ENCODE measurements at regions not wholly inside any gene's neighbourhood (a gene's known extent, or its start where the extent isn't known, plus 50 kb on each side); places are given as distances from the start of the nearest gene placed in this dataset.

- CTCF ChIA-PET (ENCODE audit: unreplicated experiment) = interaction anchor here (0.6 kb wide), 1 partner anchor 35 kb away, joined by 3 read pairs; no protein-coding TSS in a partner anchor
- no peaks in the 10 kb centered on the region for H3K9me2 ChIP-seq (ENCODE audit: insufficient read depth, low read length)
- BruUV-seq (replicated peaks) = no TSS peak
Measured at GRCh38 chr12:92551853-92552397, 150.9 kb upstream of the PLEKHG7 start.

GRCh38 chr12:92551210-92551609 lies 151.6 kb upstream of the PLEKHG7 start:
- no peak overlapping the region for H3K27ac ChIP-seq (ENCODE audit: low read depth, low read length, poor library complexity, severe bottlenecking)
- intact Hi-C loops (cut with micrococcal nuclease; ENCODE audit: unreplicated experiment) = no loop called here
- DNase-seq (ENCODE audit: low spot score) = no peak
- H3K9me3 ChIP-seq (ENCODE audit: low read length) = no peaks in the 10 kb centered on the region
- no peaks in the 10 kb centered on the region for H3K79me2 ChIP-seq (ENCODE audit: insufficient read depth, low read depth, low read length)
- H4K20me1 ChIP-seq (ENCODE audit: insufficient read depth, low read length) = no peaks in the 10 kb centered on the region
- H2AFZ ChIP-seq (ENCODE audit: low read length) = peak overlapping the region; percentile 65; the same call in 1 of the 2 replicates
- no peaks in the 10 kb centered on the region for H3K36me3 ChIP-seq (ENCODE audit: insufficient read depth, low read length)
- no peak overlapping the region for H3K4me3 ChIP-seq (ENCODE audit: low read depth, low read length, poor library complexity, severe bottlenecking)
- ChIA-PET POLR2A (interaction anchor here (0.6 to 1.3 kb wide), 4 partner anchors 12 to 75 kb away, joined by 3 to 5 read pairs (median 4); no protein-coding TSS in a partner anchor), CTCF (ENCODE audit: unreplicated experiment) (interaction anchor here (0.6 to 1.1 kb wide), 2 partner anchors 12 to 35 kb away, joined by 3 read pairs; no protein-coding TSS in a partner anchor)
- TF ChIP-seq EZH2phosphoT487 (IDR thresholded peaks at IDR 0.05; ENCODE audit: borderline replicate concordance, low read depth, low read length) (no peak), CTCF (conservative IDR thresholded peaks at IDR 0.05; ENCODE audit: low read length) (no peak)
- peaks cover 44% of the 10 kb centered on the region for H3K4me1 ChIP-seq (ENCODE audit: insufficient read depth, low read length, poor library complexity, severe bottlenecking)
- H3K9me2 ChIP-seq (ENCODE audit: insufficient read depth, low read length) = no peaks in the 10 kb centered on the region
- no TSS peak for BruUV-seq (replicated peaks)
- H3K4me2 ChIP-seq (ENCODE audit: low read length) = no peak overlapping the region

More at GRCh38 chr12:92551853-92552397, 150.9 kb upstream of the PLEKHG7 start:
- peak overlapping the region; percentile 65; the same call in 1 of the 2 replicates for H2AFZ ChIP-seq (ENCODE audit: low read length)
- no peak for DNase-seq (ENCODE audit: low spot score)
- no peak overlapping the region for H3K27ac ChIP-seq (ENCODE audit: low read depth, low read length, poor library complexity, severe bottlenecking)
- peaks cover 43% of the 10 kb centered on the region for H3K4me1 ChIP-seq (ENCODE audit: insufficient read depth, low read length, poor library complexity, severe bottlenecking)
- no peaks in the 10 kb centered on the region for H3K79me2 ChIP-seq (ENCODE audit: insufficient read depth, low read depth, low read length)
- POLR2A ChIA-PET = interaction anchor here (0.6 to 1.3 kb wide), 3 partner anchors 39 to 105 kb away, joined by 3 to 4 read pairs (median 3); no protein-coding TSS in a partner anchor
- no peak overlapping the region for H3K4me2 ChIP-seq (ENCODE audit: low read length)
- H3K36me3 ChIP-seq (ENCODE audit: insufficient read depth, low read length) = no peaks in the 10 kb centered on the region
- intact Hi-C loops (cut with micrococcal nuclease; ENCODE audit: unreplicated experiment) = no loop called here
- no peaks in the 10 kb centered on the region for H4K20me1 ChIP-seq (ENCODE audit: insufficient read depth, low read length)
- no peaks in the 10 kb centered on the region for H3K9me3 ChIP-seq (ENCODE audit: low read length)
- TF ChIP-seq EZH2phosphoT487 (IDR thresholded peaks at IDR 0.05; ENCODE audit: borderline replicate concordance, low read depth, low read length) (no peak), CTCF (conservative IDR thresholded peaks at IDR 0.05; ENCODE audit: low read length) (no peak)
- H3K4me3 ChIP-seq (ENCODE audit: low read depth, low read length, poor library complexity, severe bottlenecking) = no peak overlapping the region

GRCh38 chr12:92550661-92551060 lies 152.1 kb upstream of the PLEKHG7 start:
- ChIA-PET CTCF (ENCODE audit: unreplicated experiment) (interaction anchor here (1.1 kb wide), 1 partner anchor 13 kb away, joined by 3 read pairs; no protein-coding TSS in a partner anchor), POLR2A (interaction anchor here (0.6 to 1.3 kb wide), 9 partner anchors 8 to 1076 kb away, joined by 3 to 5 read pairs (median 3); no protein-coding TSS in a partner anchor)
- H3K27ac ChIP-seq (ENCODE audit: low read depth, low read length, poor library complexity, severe bottlenecking) = no peak overlapping the region
- no peaks in the 10 kb centered on the region for H3K36me3 ChIP-seq (ENCODE audit: insufficient read depth, low read length)
- no peaks in the 10 kb centered on the region for H3K9me2 ChIP-seq (ENCODE audit: insufficient read depth, low read length)
- no peak overlapping the region for H2AFZ ChIP-seq (ENCODE audit: low read length)
- H3K4me1 ChIP-seq (ENCODE audit: insufficient read depth, low read length, poor library complexity, severe bottlenecking) = peaks cover 42% of the 10 kb centered on the region
- DNase-seq (ENCODE audit: low spot score) = no peak
- no peak overlapping the region for H3K4me2 ChIP-seq (ENCODE audit: low read length)
- H4K20me1 ChIP-seq (ENCODE audit: insufficient read depth, low read length) = no peaks in the 10 kb centered on the region
- no peaks in the 10 kb centered on the region for H3K79me2 ChIP-seq (ENCODE audit: insufficient read depth, low read depth, low read length)
- BruUV-seq (replicated peaks) = no TSS peak
- no peak overlapping the region for H3K4me3 ChIP-seq (ENCODE audit: low read depth, low read length, poor library complexity, severe bottlenecking)
- TF ChIP-seq EZH2phosphoT487 (IDR thresholded peaks at IDR 0.05; ENCODE audit: borderline replicate concordance, low read depth, low read length) (no peak), CTCF (conservative IDR thresholded peaks at IDR 0.05; ENCODE audit: low read length) (no peak)
- H3K9me3 ChIP-seq (ENCODE audit: low read length) = no peaks in the 10 kb centered on the region; the same call in 1 of the 2 replicates
- intact Hi-C loops (cut with micrococcal nuclease; ENCODE audit: unreplicated experiment) = no loop called here

Data from OCI-LY7 (cell line).